ENCODE measurements at regions not wholly inside any gene's neighbourhood (a gene's known extent, or its start where the extent isn't known, plus 50 kb on each side); places are given as distances from the start of the nearest gene placed in this dataset.

- no peak for TF ChIP-seq L3MBTL2 (conservative IDR thresholded peaks at IDR 0.05)
- no peak for TF ChIP-seq SUZ12 (IDR thresholded peaks at IDR 0.05)
- TF ChIP-seq ARNT (IDR thresholded peaks at IDR 0.05): no peak
- TF ChIP-seq CTBP1 (IDR thresholded peaks at IDR 0.05; ENCODE audit: borderline replicate concordance): no peak
- no peak for TF ChIP-seq BHLHE40 (IDR thresholded peaks at IDR 0.05; ENCODE audit: borderline replicate concordance)
- no peak for TF ChIP-seq TARDBP (IDR thresholded peaks at IDR 0.05)
- TF ChIP-seq LEF1 (IDR thresholded peaks at IDR 0.05; ENCODE audit: borderline replicate concordance): no peak
- TF ChIP-seq NFRKB (IDR thresholded peaks at IDR 0.05): no peak
- TF ChIP-seq FOXA1 (IDR thresholded peaks at IDR 0.05): no peak
- TF ChIP-seq FOXM1 (IDR thresholded peaks at IDR 0.05; ENCODE audit: borderline replicate concordance): no peak
- POLR2A ChIA-PET: no interaction called here
- CTCF ChIA-PET: interaction anchor here (0.6 to 1.4 kb wide), 7 partner anchors 17 to 242 kb away, joined by 3 to 5 read pairs (median 3); no protein-coding TSS in a partner anchor
- no peak for DNase-seq (ENCODE audit: extremely low spot score)
Measured at GRCh38 chr18:76656925-76657827, 162.1 kb upstream of the ZNF516 start.

- ChIA-PET CTCF (no interaction called here), POLR2A (no interaction called here)
- DNase-seq (ENCODE audit: extremely low spot score): no peak
- TF ChIP-seq BHLHE40 (IDR thresholded peaks at IDR 0.05; ENCODE audit: borderline replicate concordance) (no peak), NFRKB (IDR thresholded peaks at IDR 0.05) (no peak), HDGF (IDR thresholded peaks at IDR 0.05; ENCODE audit: borderline replicate concordance) (no peak), SUZ12 (IDR thresholded peaks at IDR 0.05) (no peak), TARDBP (IDR thresholded peaks at IDR 0.05) (no peak), CTBP1 (IDR thresholded peaks at IDR 0.05; ENCODE audit: borderline replicate concordance) (no peak), FOXM1 (IDR thresholded peaks at IDR 0.05; ENCODE audit: borderline replicate concordance) (no peak), FOXK2 (IDR thresholded peaks at IDR 0.05) (no peak), L3MBTL2 (conservative IDR thresholded peaks at IDR 0.05) (no peak), PKNOX1 (IDR thresholded peaks at IDR 0.05) (no peak), ZNF384 (IDR thresholded peaks at IDR 0.05) (no peak), SP1 (IDR thresholded peaks at IDR 0.05) (no peak), ARNT (IDR thresholded peaks at IDR 0.05) (no peak), LEF1 (IDR thresholded peaks at IDR 0.05; ENCODE audit: borderline replicate concordance) (no peak), FOXA1 (IDR thresholded peaks at IDR 0.05) (no peak), ELF4 (IDR thresholded peaks at IDR 0.05) (no peak)
Measured at GRCh38 chr18:76654577-76654976, 159.5 kb upstream of the ZNF516 start.

GRCh38 chr18:76647322-76647721, 152.3 kb upstream of the ZNF516 start:
- ChIA-PET CTCF (no interaction called here), POLR2A (no interaction called here)
- TF ChIP-seq LEF1 (IDR thresholded peaks at IDR 0.05; ENCODE audit: borderline replicate concordance) (no peak), ZNF384 (IDR thresholded peaks at IDR 0.05) (no peak), HDGF (IDR thresholded peaks at IDR 0.05; ENCODE audit: borderline replicate concordance) (no peak), FOXK2 (IDR thresholded peaks at IDR 0.05) (no peak), ARNT (IDR thresholded peaks at IDR 0.05) (no peak), FOXA1 (IDR thresholded peaks at IDR 0.05) (no peak), BHLHE40 (IDR thresholded peaks at IDR 0.05; ENCODE audit: borderline replicate concordance) (no peak), NFRKB (IDR thresholded peaks at IDR 0.05) (no peak), L3MBTL2 (conservative IDR thresholded peaks at IDR 0.05) (no peak), ELF4 (IDR thresholded peaks at IDR 0.05) (no peak), SP1 (IDR thresholded peaks at IDR 0.05) (no peak), CTBP1 (IDR thresholded peaks at IDR 0.05; ENCODE audit: borderline replicate concordance) (no peak), TARDBP (IDR thresholded peaks at IDR 0.05) (no peak), PKNOX1 (IDR thresholded peaks at IDR 0.05) (no peak), FOXM1 (IDR thresholded peaks at IDR 0.05; ENCODE audit: borderline replicate concordance) (no peak), SUZ12 (IDR thresholded peaks at IDR 0.05) (no peak)
- DNase-seq (ENCODE audit: extremely low spot score): no peak

- no peak for DNase-seq (ENCODE audit: extremely low spot score)
- ChIA-PET POLR2A (no interaction called here), CTCF (no interaction called here)
- TF ChIP-seq NFRKB (IDR thresholded peaks at IDR 0.05): no peak
- TF ChIP-seq LEF1 (IDR thresholded peaks at IDR 0.05; ENCODE audit: borderline replicate concordance): no peak
- no peak for TF ChIP-seq SP1 (IDR thresholded peaks at IDR 0.05)
- no peak for TF ChIP-seq ARNT (IDR thresholded peaks at IDR 0.05)
- no peak for TF ChIP-seq L3MBTL2 (conservative IDR thresholded peaks at IDR 0.05)
- TF ChIP-seq FOXK2 (IDR thresholded peaks at IDR 0.05): no peak
- TF ChIP-seq ZNF384 (IDR thresholded peaks at IDR 0.05): no peak
- no peak for TF ChIP-seq TARDBP (IDR thresholded peaks at IDR 0.05)
- no peak for TF ChIP-seq PKNOX1 (IDR thresholded peaks at IDR 0.05)
- no peak for TF ChIP-seq BHLHE40 (IDR thresholded peaks at IDR 0.05; ENCODE audit: borderline replicate concordance)
- no peak for TF ChIP-seq SUZ12 (IDR thresholded peaks at IDR 0.05)
- no peak for TF ChIP-seq FOXM1 (IDR thresholded peaks at IDR 0.05; ENCODE audit: borderline replicate concordance)
Measured at GRCh38 chr18:76644580-76644979, 149.5 kb upstream of the ZNF516 start.

GRCh38 chr18:76643996-76644395, 149.0 kb upstream of the ZNF516 start:
- ChIA-PET CTCF (no interaction called here), POLR2A (no interaction called here)
- no peak for DNase-seq (ENCODE audit: extremely low spot score)
- TF ChIP-seq FOXM1 (IDR thresholded peaks at IDR 0.05; ENCODE audit: borderline replicate concordance): no peak

GRCh38 chr18:76643199-76643598, 148.2 kb upstream of the ZNF516 start:
- TF ChIP-seq ARNT (IDR thresholded peaks at IDR 0.05) (no peak), HDGF (IDR thresholded peaks at IDR 0.05; ENCODE audit: borderline replicate concordance) (no peak), FOXA1 (IDR thresholded peaks at IDR 0.05) (no peak), CTBP1 (IDR thresholded peaks at IDR 0.05; ENCODE audit: borderline replicate concordance) (no peak), SP1 (IDR thresholded peaks at IDR 0.05) (no peak), TARDBP (IDR thresholded peaks at IDR 0.05) (no peak), BHLHE40 (IDR thresholded peaks at IDR 0.05; ENCODE audit: borderline replicate concordance) (no peak), FOXK2 (IDR thresholded peaks at IDR 0.05) (no peak), PKNOX1 (IDR thresholded peaks at IDR 0.05) (no peak), L3MBTL2 (conservative IDR thresholded peaks at IDR 0.05) (no peak)
- DNase-seq (ENCODE audit: extremely low spot score): no peak
- CTCF ChIA-PET: no interaction called here
- POLR2A ChIA-PET: no interaction called here
